HG03442 (cell line): ENCODE measurements at regions not wholly inside any gene's neighbourhood (a gene's known extent, or its start where the extent isn't known, plus 50 kb on each side); places are given as distances from the start of the nearest gene placed in this dataset.
"Not testable (repeated sequence)": the region's sequence is repeated elsewhere in the genome, so short reads cannot be mapped to it uniquely, and the experiment has no call there.

ENCODE experiments used
- ATAC-seq: cut with Tn5 transposase; IDR thresholded peaks from one replicate; pipeline ENCODE4 v1.9.1; 2021; ENCODE audit warnings: mild to moderate bottlenecking, moderate library complexity; ENCODE audit not compliant: unreplicated experiment

DNA sequence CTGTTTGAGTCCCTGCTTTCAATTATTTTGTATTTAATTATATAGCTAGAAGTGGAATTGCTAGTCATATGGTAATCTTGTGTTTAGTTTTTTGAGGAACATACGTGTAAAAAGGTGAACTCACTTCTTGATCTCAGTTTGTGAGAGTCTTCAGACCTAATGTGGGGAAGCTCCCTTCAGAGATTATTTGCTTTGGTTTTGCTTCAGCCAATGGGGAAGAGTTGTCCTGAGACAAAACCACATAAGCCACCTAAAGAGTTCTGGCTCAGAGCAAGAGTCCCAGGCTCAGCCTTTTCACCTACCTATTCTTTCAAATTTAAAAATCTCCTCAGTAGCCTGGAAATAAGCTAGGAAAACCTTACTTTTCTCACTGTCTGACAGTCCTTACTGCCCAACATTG lies 138.4 kb downstream of the UCK2 start:
- ATAC-seq: no peak

DNA sequence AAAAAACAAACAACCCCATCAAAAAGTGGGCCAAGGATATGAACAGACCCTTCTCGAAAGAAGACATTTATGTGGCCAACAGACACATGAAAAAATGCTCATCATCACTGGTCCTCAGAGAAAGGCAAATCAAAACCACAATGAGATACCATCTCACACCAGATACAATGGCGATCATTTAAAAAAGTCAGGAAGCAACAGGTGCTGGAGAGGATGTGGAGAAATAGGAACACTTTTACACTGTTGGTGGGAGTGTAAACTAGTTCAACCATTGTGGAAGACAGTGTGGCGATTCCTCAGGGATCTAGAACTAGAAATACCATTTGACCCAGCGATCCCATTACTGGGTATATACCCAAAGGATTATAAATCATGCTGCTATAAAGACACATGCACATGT lies 142.0 kb downstream of the UCK2 start:
- not testable (repeated sequence) for ATAC-seq

DNA sequence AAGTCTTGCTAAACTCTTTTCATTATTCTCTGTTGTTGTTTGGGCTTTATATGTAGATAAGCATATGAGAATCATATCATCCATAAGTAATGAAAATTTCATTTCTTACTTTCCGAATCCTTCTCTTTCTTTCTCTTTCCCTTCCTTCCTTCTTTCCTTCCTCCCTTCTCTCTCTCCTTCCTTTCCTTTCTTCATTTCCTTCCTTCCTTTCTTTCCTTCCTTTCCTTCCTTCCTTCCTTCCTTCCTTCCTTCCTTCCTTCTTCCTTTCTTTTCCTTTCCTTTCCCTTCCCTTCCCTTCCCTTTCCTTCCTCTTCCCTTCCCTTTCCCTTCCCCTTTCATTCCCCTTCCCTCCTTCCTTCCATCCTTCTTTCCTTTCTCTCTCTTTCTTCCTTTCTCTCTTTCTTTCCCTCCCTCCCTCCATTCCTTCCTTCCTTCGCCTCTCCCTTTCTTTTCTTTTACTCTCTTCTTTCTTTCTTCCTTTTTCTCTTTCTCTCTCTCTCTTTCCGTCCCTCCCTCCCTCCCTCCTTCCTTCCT lies 147.3 kb downstream of the UCK2 start:
- ATAC-seq: no peak

DNA sequence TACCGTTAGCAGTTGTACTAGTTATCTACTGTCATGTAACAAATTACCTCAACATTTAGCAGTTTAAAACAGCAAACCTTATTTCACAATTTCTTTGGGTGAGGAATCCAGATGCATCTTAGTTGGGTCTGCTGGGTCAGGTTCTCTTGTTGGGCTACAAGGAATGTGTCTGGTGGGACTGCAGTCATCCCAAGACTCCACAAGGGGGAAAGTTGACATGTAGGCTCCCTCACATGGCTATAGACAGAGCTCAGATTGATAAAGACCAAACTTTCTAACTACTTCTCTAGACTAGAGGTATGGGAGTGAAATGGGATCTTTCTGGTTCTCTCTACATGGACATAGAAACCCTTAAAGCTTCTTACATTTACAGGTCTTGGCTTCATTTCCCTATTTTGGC lies 160.9 kb downstream of the UCK2 start:
- no peak for ATAC-seq

DNA sequence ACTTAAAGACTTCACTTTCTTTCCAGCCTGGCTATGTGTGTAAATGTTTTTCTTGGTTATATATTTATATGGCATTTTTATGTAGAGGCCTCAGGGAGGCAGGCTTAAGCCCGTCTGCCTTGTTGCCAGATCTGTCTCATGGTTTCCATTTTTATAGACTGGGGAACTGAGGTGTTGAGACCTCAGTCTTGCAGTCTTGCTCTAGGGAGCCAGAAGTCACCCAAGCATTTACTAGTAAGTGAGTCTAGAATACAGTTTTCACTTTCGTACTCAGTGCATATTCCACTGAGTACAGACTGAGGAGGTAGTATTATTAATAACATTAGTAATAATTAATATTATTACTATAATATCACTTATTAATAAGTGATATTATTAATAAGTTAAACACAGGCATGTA lies 161.4 kb downstream of the UCK2 start:
- ATAC-seq: peak; percentile 60

DNA sequence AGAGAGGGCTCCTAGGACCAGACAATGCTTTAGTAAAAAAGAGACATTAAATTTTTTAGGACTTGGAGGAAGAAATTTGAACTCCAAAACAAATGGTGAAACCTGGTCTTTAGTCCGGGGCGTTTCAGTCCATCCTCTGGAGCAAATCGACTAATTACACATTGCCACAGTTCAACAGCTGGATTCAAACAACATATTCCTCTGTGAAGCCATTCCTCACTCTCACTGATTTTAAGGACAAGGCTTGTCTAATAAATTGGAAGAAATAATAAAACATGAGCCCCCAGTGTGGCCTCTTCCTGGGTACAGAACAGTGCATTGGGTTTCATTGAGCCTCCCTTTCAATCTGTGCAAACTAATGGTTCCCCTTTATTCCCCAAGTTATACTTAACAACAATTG lies 165.1 kb downstream of the UCK2 start:
- ATAC-seq: no peak

DNA sequence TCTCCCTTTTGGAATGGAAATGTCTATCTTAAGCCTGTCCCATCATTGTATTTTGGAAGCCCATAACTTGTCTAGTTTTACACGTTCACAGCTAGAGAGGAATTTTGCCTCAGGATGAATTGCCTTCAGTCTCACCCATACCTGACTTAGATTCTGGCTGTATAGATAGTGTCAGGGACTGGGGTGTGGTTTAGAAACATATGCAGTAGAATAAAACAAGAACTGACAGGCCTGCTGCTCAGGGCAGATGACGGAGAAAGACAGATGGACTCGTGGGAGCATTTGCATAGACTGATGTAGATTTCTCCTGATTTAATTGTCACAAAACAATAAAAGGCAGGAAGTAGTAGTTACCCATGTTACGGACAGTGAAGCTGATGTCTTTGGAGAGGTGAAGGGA lies 166.7 kb downstream of the UCK2 start:
- no peak for ATAC-seq

DNA sequence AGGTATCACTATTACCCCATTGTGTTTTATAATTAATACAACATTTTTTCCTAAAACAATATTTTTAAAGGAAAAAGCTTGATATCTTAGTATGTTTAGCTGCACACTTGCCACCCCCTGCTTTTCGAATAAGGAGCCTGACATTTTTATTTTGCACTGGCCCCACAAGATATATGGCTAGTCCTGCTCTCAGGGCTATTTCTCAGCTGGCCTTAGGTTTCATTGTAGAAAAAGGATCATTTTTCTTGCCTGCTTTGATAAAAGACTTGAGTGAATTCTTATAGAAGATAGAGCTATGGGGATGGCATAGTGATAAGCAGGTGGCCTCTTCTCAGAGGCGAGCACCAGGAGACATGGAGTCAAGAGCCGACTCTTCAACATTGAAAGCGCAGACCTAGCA lies 167.0 kb downstream of the FAM78B start:
- ATAC-seq: no peak

DNA sequence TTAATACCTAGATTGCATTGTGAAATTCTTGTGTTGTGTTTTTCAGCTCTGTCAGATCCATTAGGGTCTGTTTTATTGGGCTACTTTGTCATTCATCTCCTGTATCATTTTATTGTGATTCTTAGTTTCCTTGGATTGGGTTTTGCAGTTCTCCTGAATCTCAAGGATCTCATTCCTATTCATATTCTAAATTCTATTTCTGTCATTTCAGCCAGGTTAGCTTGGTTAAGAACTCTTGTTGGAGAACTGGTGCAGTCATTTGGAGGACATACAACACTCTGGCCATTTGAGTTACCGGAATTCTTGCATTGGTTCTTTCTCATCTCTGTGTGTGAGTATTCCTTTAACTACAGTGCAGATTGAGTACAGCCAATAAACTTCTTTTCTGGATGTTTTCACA lies 159.6 kb downstream of the FAM78B start:
- ATAC-seq: no peak

DNA sequence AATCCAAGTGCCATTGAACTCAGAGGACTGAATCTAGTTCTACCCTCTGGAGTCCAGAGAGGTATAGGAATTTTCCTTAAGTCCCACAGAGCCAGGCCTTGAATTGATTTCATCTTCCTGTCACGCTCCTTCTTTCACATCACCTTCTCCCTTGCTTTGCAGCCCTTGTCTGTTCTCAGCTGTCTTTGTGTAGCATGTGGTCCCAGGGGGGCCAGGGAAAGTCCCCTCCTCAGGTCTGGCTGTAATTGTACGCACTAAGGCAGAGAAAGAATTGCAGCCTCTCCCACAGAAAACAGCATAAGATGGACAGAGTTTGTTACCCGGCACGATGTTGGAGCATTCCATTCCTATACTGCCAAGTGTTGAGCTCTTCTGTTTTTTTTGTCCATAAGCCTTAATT lies 153.6 kb downstream of the FAM78B start:
- ATAC-seq: no peak

DNA sequence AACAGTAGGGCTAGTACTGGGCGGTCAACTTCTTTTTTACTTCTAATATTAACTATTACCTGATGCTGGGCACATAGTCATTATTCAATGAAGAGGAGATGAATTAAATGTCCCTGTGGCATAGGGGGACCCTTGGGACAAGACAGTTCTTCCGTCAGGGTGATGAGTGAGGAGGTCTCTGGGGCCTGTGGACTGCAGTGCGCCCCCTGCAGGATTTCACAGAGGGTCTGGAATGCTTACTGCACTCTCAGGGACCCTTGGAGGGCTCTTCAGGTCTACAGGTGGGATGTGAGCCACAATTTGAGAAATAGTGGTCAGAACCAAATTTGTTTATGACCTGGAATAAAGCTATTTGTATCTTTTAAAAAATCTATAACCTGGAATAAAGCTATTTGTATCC lies 149.4 kb downstream of the FAM78B start:
- no peak for ATAC-seq
